HG02852 (cell line): ENCODE measurements at regions not wholly inside any gene's neighbourhood (a gene's known extent, or its start where the extent isn't known, plus 50 kb on each side); places are given as distances from the start of the nearest gene placed in this dataset.

Source experiments
- ATAC-seq: cut with Tn5 transposase; IDR thresholded peaks from one replicate; pipeline ENCODE4 v1.9.1; 2021; ENCODE audit warnings: mild to moderate bottlenecking, moderate library complexity; ENCODE audit not compliant: unreplicated experiment

DNA sequence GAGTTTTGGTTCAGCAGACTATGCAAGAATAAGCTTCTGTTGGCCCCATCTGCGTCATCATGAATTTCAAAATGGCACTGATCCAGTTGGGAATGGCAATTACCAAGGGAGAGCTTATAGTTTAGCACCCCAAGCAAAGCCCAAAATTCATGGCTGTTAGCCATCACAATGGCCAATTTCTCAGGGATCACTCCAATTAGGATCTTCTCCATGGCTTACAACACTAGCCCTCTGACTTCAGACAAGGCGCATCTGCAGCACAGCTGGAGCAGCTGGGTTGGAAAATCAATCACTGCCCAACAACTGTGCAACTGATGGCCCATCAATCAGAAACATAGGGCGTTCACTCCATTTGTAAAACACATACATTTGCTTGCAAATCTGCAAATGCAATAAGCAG is 273.6 kb downstream of the SRBD1 start:
- ATAC-seq, result no peak

DNA sequence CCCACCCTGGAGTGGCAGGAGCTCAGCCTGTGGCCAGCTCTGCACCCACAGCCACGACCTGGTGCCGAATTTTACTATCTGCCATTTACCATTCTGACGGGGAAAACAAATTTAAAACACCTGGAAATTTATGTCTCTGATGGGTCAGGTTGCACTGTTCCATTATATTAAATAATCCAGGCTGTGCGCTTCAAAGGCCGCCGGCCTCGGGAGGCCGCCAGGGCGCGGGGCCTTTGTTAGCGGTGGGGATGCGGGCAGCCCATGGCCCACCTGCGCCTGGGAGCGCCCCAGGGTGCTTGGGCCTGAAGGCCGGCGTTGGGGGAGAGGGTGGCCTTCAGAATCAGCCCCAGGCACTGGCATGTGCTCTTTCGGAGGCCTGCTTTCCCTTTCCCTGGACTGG is 276.9 kb downstream of the SRBD1 start:
- ATAC-seq, result no peak

DNA sequence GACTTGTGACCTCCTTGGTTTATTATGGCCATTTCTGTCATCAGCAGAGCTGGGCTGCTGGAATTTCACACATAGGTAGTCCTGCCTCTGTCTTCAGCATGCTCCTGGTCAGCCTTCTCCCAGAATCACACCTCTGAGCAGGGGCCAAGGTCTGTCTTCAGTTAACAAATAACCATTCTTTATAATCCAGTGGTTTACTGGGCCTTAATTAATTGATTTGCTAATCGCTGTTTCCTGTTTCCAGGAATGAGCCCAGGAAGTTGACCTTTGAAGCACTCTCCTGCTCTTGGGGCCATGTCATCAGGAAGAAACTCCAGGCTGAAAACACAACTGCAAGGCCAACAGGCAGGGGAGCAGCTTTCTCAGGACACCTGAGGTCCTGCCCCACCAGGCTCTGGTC is 278.5 kb downstream of the SRBD1 start:
- no peak for ATAC-seq

DNA sequence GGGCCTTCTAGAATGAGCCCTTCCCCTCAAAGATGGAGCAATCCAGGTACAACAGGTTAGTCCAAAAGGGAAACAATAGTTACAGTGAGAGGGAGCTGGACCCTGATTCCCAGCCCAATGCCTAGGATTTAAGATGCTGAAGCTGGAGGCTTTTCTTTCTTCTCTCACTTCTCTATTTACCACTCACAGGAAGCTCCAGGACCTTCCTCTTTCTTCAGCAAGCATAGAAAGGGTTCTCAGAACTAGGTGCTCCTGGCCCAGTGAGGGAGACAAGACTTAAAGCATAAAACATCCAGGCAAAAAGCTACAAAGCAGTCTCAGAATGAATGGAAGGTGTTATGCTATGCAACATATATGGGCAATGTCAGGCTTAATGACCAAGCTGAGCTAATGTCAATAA is 279.0 kb downstream of the SRBD1 start:
- ATAC-seq, result no peak

- ATAC-seq, result no peak
Measured at GRCh38 chr2:45331410-45331786, 279.7 kb downstream of the SRBD1 start.

DNA sequence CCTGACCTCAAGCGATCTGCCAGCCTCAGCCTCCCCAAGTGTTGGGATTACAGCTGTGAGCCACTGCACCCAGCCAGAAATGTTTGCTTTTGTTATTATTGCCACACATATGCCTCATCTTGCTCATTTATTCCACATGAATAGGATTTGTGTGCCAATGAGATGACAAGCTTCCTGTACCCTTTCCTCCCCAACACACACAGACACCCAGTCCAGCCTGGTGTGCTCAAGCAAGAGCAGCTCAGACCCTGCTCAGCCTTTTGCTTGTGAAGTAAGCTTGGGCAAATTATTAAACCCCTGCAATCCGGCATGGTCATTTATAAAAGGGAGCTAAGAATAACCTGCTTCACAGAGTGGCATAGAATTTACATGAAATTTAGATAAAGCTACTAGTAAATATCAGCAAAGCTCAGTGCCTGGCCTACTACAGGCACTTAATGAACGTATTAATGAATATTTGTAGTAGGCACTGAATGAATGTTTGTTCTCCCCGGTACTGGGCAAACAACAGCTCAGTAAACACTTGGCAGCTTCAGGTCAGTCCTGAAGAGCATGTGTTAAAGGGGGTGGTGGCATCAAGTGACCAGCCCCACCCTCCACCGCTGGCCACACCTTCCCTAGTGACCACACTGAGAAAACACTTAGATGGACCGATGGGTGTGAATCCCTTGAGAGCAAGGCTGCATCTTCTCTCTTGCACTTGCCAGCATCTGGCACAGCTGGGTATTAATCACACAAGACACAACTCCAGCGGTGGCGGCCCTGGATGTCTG is 280.2 kb downstream of the SRBD1 start:
- no peak for ATAC-seq

GRCh38 chr2:45330108-45330507 is 281.0 kb downstream of the SRBD1 start:
- no peak for ATAC-seq

GRCh38 chr2:45329045-45329677 is 281.9 kb downstream of the SRBD1 start:
- ATAC-seq, result no peak

GRCh38 chr2:45328264-45328870 is 282.7 kb downstream of the SRBD1 start:
- ATAC-seq, result no peak

DNA sequence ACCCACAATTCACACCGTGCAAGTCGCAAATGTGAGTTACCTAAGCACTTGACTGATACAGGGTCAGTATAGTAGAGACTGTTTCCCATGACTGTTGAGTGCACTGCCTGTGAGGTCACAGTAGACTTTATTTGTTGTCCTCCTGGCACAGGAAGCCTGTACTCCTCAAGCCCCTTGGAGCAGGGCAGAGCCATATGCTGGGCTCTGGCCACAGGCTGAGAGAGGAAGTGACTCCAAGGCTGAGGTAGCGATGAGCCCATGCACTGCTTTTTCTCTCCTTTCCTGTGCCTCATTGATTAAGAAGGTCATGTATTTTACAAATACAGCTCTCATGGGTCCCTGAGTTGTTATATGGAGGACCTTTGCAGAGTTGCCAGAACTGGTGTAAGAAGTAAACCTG is 287.7 kb downstream of the SRBD1 start:
- no peak for ATAC-seq

- ATAC-seq, result no peak
Measured at GRCh38 chr2:45320956-45321355, 290.1 kb downstream of the SRBD1 start.

- ATAC-seq, result no peak
Measured at GRCh38 chr2:45319683-45320455, 291.2 kb downstream of the SRBD1 start.

- ATAC-seq, result no peak
Measured at GRCh38 chr2:45318686-45319085, 292.4 kb downstream of the SRBD1 start.

DNA sequence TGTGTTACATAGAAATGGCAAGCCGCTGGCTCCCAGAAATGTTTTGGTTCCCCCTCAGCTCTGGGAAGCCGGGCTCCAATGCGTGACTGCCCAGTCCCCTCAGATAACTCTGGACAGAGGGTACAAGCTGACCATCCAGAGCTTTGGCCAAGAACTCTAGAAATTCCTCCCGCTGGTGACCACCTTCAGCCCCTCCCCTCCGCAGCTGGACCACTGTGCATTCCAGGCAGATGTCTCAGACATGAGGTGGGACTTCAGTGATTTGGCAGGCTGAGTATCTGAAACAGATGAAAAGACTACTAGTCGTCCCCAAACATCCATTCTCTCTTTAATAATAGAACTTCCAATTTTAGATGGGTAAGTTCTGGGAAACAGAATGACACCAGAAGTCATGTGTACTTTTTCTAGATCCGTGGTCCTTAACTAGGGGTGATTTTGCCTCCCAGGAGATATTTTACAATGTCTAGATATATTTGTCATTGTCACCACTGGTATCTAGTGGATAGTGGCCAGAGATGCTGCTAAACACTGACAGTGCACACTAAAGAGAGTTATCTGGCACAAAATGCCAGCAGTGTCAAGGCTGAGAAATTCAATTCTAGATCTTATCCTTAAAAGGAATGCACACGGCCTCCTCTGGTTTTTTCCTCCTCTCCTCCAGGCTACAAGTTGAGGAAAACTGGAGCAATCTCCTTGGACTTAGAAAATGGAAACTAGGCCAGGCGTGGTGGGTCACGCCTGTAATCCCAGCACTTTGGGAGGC is 294.3 kb downstream of the SRBD1 start:
- no peak for ATAC-seq

DNA sequence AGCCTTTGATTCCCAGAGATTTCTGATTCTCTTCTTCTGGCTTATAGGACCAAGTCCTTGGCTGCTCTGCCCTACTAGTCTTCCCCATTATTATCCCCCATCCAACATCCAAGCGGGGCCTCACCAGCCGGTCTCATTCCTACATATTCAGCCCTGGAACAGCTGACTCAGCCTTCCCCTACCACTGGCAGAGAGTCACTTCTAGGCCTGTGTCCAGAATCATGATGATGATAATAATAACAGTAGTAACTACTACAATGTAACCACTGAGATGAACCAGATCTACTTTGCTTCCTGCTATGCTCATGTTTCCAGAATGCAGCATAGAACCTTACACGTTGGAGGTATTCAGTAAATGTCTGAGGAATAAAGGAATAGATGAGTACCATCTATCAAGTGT is 295.2 kb downstream of the SRBD1 start:
- ATAC-seq, result no peak

- no peak for ATAC-seq
Measured at GRCh38 chr2:45312275-45312674, 298.8 kb downstream of the SRBD1 start.

GRCh38 chr2:45311559-45311958 is 299.5 kb downstream of the SRBD1 start:
- ATAC-seq, result no peak

- no peak for ATAC-seq
Measured at GRCh38 chr2:45307147-45307546, 297.9 kb upstream of the SIX2 start.

- no peak for ATAC-seq
Measured at GRCh38 chr2:45305599-45305998, 296.3 kb upstream of the SIX2 start.

GRCh38 chr2:45303417-45304202 is 294.4 kb upstream of the SIX2 start:
- ATAC-seq, result no peak
